Activated CD4-positive, alpha-beta memory T cell treated with anti-CD3 and anti-CD28 coated beads for 36 hours (primary cell): ENCODE measurements at regions not wholly inside any gene's neighbourhood (a gene's known extent, or its start where the extent isn't known, plus 50 kb on each side); places are given as distances from the start of the nearest gene placed in this dataset.

Experiments used
- CTCF ChIA-PET: fragments of 350-600 bp; sonication (Branson Sonifier 250); formaldehyde crosslinking; loops from one replicate; lab custom pipeline; 2021; ENCODE audit warnings: antibody characterized with exemption, inconsistent platforms; lab: Charles Lee
- POLR2A ChIA-PET: fragments of 350-600 bp; sonication (Branson Sonifier 250); formaldehyde crosslinking; loops from one replicate; lab custom pipeline; 2021; ENCODE audit warnings: antibody characterized with exemption; lab: Charles Lee
- DNase-seq: peaks from one replicate; pipeline ENCODE4 v3.0.0-alpha.2; 2020
- H3K27ac Mint-ChIP-seq: one replicate; pipeline ENCODE4 v1.8.0; 2021; ENCODE audit warnings: mixed read lengths
- H3K27me3 Mint-ChIP-seq: one replicate; pipeline ENCODE4 v1.8.0; 2021; ENCODE audit warnings: mixed read lengths
- H3K36me3 Mint-ChIP-seq: one replicate; pipeline ENCODE4 v1.8.0; 2021; ENCODE audit warnings: mixed read lengths
- H3K4me1 Mint-ChIP-seq: one replicate; pipeline ENCODE4 v1.8.0; 2021; ENCODE audit warnings: low read depth, mixed read lengths
- H3K4me3 Mint-ChIP-seq: one replicate; pipeline ENCODE4 v1.8.0; 2021; ENCODE audit warnings: mild to moderate bottlenecking, mixed read lengths
- H3K9me3 Mint-ChIP-seq: one replicate; pipeline ENCODE4 v1.8.0; 2021; ENCODE audit warnings: mixed read lengths
- intact Hi-C: fragments of 100-400 bp; cut with micrococcal nuclease; formaldehyde crosslinking; loops from one replicate; pipeline ENCODE4 v1.15.1; 2023

DNA sequence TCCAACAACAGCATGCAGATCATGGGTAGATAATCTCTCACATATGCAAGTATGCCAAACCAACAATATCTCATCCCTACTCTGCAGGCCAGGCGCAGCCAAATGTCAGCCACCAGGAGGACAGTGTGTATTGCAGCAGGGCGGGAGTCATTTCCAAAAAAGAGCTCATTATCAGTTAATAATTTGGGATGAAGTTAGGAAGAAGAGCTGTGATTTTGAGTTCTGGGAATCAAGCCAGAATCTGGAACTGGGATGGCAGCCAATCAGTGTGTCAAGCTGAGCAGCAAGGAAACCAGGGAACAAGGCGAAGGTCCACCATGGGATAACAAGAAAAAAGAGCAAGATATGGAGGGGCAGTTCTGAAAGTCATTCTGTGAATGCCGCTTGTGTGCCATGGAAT is 88.2 kb upstream of the CAMK2D start:
- Mint-ChIP-seq H3K27ac (no peak overlapping the region), H3K27me3 (no peaks in the 10 kb centered on the region), H3K36me3 (no peaks in the 10 kb centered on the region), H3K9me3 (no peaks in the 10 kb centered on the region), H3K4me3 (no peak overlapping the region), H3K4me1 (no peaks in the 10 kb centered on the region)
- ChIA-PET POLR2A (no interaction called here), CTCF (no interaction called here)
- DNase-seq, result no peak
- intact Hi-C loops, result no loop called here

DNA sequence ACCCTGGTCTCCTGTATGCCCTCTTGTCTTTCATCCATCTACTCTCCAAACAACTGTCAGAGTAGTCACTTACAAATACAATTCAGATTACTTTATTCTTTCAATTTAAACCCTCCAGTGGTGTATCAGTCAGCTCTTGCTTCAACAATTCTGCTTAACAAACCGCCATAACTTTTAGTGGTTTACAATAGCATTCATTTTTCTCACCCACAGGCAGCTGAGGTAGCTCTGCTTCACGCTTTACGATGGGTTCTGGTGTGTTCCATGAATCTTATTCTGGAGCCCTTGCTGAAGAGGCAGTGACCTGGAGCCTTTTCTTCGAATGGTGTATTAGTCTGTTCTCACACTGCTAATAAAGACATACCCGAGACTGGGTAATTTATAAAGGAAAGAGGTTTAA is 86.2 kb upstream of the CAMK2D start:
- DNase-seq, result no peak
- ChIA-PET CTCF (no interaction called here), POLR2A (no interaction called here)
- Mint-ChIP-seq H3K36me3 (no peaks in the 10 kb centered on the region), H3K4me3 (no peak overlapping the region), H3K4me1 (no peaks in the 10 kb centered on the region), H3K27ac (no peak overlapping the region), H3K9me3 (no peaks in the 10 kb centered on the region), H3K27me3 (no peaks in the 10 kb centered on the region)
- intact Hi-C loops, result no loop called here

DNA sequence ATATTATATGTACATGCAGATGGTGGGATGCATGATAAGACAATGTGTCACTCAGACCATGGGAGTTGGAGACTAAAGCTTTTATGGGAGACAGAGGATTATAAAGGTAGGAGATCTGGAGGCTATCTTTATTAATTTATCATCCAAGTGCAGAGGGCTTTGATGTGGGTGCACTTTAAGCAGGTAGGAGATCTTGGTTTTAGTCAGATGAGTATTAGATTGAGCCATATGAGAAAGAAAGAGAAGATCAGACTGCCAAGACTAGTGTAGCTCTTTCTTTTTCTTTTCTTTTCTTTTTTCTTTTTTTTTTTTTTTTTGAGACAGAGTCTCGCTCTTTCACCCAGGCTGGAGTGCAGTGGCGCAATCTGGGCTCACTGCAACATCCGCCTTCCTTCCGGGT is 84.9 kb upstream of the CAMK2D start:
- Mint-ChIP-seq H3K4me1 (no peaks in the 10 kb centered on the region), H3K4me3 (no peak overlapping the region), H3K27me3 (no peaks in the 10 kb centered on the region), H3K27ac (no peak overlapping the region), H3K9me3 (no peaks in the 10 kb centered on the region), H3K36me3 (no peaks in the 10 kb centered on the region)
- ChIA-PET CTCF (no interaction called here), POLR2A (no interaction called here)
- DNase-seq, result no peak
- intact Hi-C loops, result no loop called here

DNA sequence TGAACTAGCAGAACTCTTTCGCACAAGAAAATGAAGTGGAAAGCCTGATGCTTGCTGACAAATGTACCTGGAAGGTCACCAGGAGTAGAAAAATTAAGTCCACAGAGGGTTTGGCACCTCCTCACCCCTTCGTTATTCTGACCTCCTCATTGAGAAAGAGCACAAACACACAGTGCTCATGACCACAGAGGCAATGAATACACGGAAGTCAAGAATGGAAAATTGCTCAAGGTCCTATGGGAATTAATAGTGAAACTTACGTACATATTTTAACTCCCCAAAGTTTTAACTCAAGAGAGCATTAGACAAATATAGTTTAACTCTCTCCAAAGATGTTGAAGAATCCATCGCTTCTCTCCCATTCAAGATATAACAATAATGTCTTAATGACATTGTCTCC is 83.6 kb upstream of the CAMK2D start:
- intact Hi-C loops, result no loop called here
- CTCF ChIA-PET, result no interaction called here
- POLR2A ChIA-PET, result no interaction called here
- Mint-ChIP-seq H3K36me3 (no peaks in the 10 kb centered on the region), H3K27me3 (no peaks in the 10 kb centered on the region), H3K27ac (no peak overlapping the region), H3K4me3 (no peak overlapping the region), H3K9me3 (no peaks in the 10 kb centered on the region), H3K4me1 (no peaks in the 10 kb centered on the region)
- DNase-seq, result no peak

DNA sequence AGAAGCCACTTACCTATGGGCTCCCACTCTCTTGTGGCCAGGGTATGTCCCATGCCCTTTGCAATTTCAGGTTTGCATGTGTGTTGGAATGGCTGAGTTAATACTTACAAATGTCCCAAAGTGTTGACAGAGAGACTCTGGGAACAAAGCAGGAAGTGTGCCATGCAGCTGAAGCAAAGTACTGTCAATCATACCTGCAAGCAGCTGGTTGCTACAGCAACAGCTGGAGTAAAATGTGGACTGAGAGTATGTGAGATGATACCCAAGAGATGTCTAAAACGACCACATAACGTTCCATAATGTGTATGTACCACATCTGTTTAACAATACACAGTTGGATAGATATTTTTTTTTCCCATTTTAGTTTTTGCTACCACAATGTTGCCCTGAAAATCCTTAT is 82.8 kb upstream of the CAMK2D start:
- CTCF ChIA-PET, result no interaction called here
- Mint-ChIP-seq H3K27ac (no peak overlapping the region), H3K9me3 (no peaks in the 10 kb centered on the region), H3K4me1 (no peaks in the 10 kb centered on the region), H3K4me3 (no peak overlapping the region), H3K36me3 (no peaks in the 10 kb centered on the region), H3K27me3 (no peaks in the 10 kb centered on the region)
- DNase-seq, result no peak
- intact Hi-C loops, result no loop called here
- POLR2A ChIA-PET, result no interaction called here

DNA sequence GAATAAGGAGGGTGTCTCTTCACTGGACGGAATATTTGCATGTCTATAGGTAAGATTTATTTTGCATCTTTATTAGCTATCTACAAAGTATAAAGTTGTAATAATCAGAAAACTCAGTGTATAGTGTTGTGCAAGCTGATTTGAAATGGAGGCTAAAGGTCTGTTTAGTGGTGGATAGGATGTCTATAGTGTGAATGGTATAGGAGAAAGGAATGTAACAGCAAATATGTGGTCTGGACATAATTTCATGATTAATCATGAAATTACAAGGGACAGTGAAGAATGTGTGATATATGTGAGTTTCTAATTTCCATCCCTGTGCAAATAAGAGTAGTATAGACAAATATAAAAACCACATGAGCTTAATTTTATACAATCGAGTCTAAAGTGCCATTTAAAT is 79.3 kb upstream of the CAMK2D start:
- no peaks in the 10 kb centered on the region for H3K9me3 Mint-ChIP-seq
- ChIA-PET POLR2A (no interaction called here), CTCF (no interaction called here)
- no peak for DNase-seq
- H3K4me3 Mint-ChIP-seq, result no peak overlapping the region
- no peaks in the 10 kb centered on the region for H3K27me3 Mint-ChIP-seq
- H3K4me1 Mint-ChIP-seq, result peaks cover 5% of the 10 kb centered on the region
- H3K36me3 Mint-ChIP-seq, result no peaks in the 10 kb centered on the region
- H3K27ac Mint-ChIP-seq, result no peak overlapping the region
- intact Hi-C loops, result no loop called here

DNA sequence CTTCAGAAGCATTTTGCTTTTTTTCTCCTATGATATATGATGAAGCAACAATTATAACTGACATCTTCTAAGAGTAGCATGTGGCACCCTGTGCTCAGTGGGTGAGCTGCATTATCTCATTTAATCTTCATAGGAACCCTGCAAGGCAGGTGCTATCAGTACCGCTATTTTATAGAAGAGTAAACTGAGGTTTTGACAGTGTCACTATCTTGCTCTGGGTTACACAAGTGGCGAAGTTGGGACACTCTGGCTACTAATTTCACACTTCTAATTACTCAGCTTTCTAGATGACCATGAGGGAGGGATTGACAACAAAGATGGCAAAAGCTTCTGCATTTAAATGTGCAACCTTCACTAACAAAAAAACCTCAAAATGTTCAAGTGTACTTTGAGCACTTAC is 76.9 kb upstream of the CAMK2D start:
- Mint-ChIP-seq H3K4me1 (peaks cover 5% of the 10 kb centered on the region), H3K27ac (no peak overlapping the region), H3K36me3 (no peaks in the 10 kb centered on the region), H3K9me3 (no peaks in the 10 kb centered on the region), H3K27me3 (no peaks in the 10 kb centered on the region), H3K4me3 (no peak overlapping the region)
- POLR2A ChIA-PET, result no interaction called here
- DNase-seq, result no peak
- CTCF ChIA-PET, result no interaction called here
- intact Hi-C loops, result no loop called here

DNA sequence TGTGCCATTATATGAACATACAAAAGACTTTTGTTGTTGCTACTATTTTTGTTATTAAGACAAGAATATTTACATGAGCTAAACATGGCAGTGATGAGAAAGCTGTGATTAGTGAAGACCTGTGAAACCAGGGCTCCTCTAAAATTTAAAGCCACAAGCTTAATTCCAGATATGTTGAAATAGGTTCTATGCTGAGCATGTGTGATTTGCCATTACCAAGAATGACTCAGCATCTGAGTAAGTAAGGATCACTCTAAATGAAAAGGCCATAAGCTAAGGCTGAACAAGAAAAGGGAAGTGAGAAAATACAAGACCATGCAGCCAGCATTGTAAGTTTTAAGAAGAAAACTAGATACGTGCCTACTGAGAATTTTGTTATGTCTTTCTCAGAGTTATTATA is 75.9 kb upstream of the CAMK2D start:
- H3K4me1 Mint-ChIP-seq, result peaks cover 5% of the 10 kb centered on the region
- POLR2A ChIA-PET, result no interaction called here

DNA sequence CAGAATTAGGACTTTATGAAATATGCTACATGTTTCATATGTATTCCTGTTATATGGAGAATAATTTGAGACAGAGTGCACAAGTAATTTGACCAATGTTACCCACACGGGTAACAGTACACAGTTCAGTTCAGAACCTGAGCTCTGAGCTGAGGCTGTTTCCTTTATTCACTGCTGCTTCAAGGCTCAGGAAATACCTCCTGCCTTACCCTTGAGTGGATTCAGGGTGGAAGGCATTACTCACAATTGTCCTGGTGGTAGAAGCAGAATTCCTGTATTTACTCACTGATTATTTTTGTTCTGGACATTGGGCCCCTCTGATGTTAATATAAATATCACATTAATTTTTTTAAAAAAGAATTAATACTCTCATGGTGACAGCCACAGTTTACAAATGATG is 73.5 kb upstream of the CAMK2D start:
- no peak overlapping the region for H3K27ac Mint-ChIP-seq
- CTCF ChIA-PET, result no interaction called here
- POLR2A ChIA-PET, result no interaction called here
- H3K27me3 Mint-ChIP-seq, result no peaks in the 10 kb centered on the region
- DNase-seq, result no peak
- H3K4me3 Mint-ChIP-seq, result no peak overlapping the region
- peaks cover 5% of the 10 kb centered on the region for H3K4me1 Mint-ChIP-seq
- H3K36me3 Mint-ChIP-seq, result no peaks in the 10 kb centered on the region
- H3K9me3 Mint-ChIP-seq, result no peaks in the 10 kb centered on the region
- intact Hi-C loops, result no loop called here

More for the DNA sequence above, 75.9 kb upstream of the CAMK2D start:
- intact Hi-C loops, result no loop called here
- DNase-seq, result no peak
- Mint-ChIP-seq H3K27me3 (no peaks in the 10 kb centered on the region), H3K36me3 (no peaks in the 10 kb centered on the region), H3K4me3 (no peak overlapping the region), H3K27ac (no peak overlapping the region), H3K9me3 (no peaks in the 10 kb centered on the region)
- CTCF ChIA-PET, result interaction anchor here (1.0 to 1.8 kb wide), 3 partner anchors 234 to 442 kb away, joined by 3 to 4 read pairs (median 3); no protein-coding TSS in a partner anchor

DNA sequence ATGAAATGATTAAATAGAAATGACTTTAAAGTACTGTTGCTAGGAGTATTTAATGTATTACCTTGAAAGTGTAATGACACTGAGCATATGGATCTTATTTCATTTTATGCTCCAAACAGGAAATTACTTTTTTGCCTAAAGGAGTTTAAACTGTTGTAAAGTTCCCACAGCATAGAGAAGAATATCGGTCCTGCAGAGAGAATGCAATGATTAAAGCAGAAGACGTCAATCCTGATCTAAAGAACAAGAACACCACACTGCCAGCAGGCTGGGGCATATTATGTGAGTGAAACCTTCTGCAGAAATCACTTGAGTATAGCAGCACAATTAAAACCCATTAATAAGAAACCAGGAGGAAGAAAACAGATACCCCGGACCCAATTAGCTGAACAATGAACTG is 72.8 kb upstream of the CAMK2D start:
- POLR2A ChIA-PET, result no interaction called here
- Mint-ChIP-seq H3K9me3 (no peaks in the 10 kb centered on the region), H3K27me3 (no peaks in the 10 kb centered on the region), H3K27ac (no peak overlapping the region), H3K36me3 (no peaks in the 10 kb centered on the region), H3K4me3 (no peak overlapping the region), H3K4me1 (peaks cover 5% of the 10 kb centered on the region)
- no peak for DNase-seq
- intact Hi-C loops, result no loop called here
- CTCF ChIA-PET, result no interaction called here

DNA sequence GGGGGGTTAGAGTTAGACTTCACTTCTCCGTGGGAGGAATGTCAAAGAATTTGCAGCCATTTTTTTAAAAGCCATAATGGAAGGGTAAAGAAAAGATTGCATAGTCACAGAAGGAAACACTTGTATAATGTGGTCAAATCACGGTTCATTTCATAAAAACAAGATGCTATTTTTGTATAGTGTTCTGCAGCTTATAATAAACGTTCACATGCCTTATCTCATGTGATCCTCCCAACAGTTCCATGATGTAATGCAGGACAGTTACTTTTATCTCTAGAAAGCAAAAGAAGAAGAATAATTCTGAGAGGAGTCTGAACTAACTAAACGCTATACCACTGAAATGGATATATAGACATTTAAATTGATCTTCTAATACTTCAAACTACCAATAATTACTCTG is 71.3 kb upstream of the CAMK2D start:
- intact Hi-C loops, result no loop called here
- no peaks in the 10 kb centered on the region for H3K9me3 Mint-ChIP-seq
- DNase-seq, result no peak
- POLR2A ChIA-PET, result no interaction called here
- CTCF ChIA-PET, result no interaction called here
- H3K4me3 Mint-ChIP-seq, result no peak overlapping the region
- H3K27ac Mint-ChIP-seq, result no peak overlapping the region
- no peaks in the 10 kb centered on the region for H3K36me3 Mint-ChIP-seq
- peaks cover 5% of the 10 kb centered on the region for H3K4me1 Mint-ChIP-seq
- H3K27me3 Mint-ChIP-seq, result no peaks in the 10 kb centered on the region

DNA sequence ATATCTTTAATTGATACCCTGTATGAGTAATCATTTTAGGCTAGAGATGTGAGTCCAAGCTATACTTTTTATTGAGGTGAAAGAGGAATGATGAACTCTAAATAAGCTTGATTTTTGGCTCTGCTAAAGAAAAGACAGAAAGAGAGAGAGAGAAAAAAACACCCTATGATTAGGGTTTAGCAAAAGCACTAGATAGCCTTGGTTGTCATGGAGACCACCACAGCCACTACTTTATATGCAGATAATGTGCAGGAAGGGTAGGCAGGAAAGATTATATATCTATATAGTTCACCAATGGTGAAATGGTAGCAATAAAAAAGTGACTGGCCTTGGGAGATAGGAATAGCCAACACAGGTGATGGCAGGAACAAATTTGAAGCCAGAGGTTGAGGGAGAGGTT is 69.9 kb upstream of the CAMK2D start:
- Mint-ChIP-seq H3K9me3 (no peaks in the 10 kb centered on the region), H3K27me3 (no peaks in the 10 kb centered on the region), H3K4me1 (no peaks in the 10 kb centered on the region), H3K36me3 (no peaks in the 10 kb centered on the region), H3K27ac (no peak overlapping the region), H3K4me3 (no peak overlapping the region)
- CTCF ChIA-PET, result no interaction called here
- POLR2A ChIA-PET, result no interaction called here
- intact Hi-C loops, result no loop called here
- no peak for DNase-seq

DNA sequence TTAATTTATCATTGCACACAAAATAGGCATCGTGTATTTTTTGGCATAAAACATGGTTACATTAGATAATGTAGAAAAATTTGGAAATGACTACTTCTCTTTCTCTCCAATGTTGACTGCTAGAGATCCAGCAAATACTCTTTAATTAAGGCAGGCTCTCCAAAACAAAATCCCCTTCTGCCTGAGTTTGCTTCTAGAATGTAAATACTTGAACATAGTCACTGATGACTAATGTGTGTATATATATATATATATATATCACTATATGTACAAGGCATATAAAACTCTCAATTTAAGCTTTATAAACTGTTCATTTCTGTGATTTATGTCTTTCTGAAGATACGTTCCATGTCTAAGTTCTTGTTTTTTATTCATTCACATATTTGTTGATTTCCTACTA is 67.2 kb upstream of the CAMK2D start:
- Mint-ChIP-seq H3K27ac (no peak overlapping the region), H3K27me3 (no peaks in the 10 kb centered on the region), H3K9me3 (no peaks in the 10 kb centered on the region), H3K4me1 (peaks cover 26% of the 10 kb centered on the region), H3K4me3 (no peak overlapping the region), H3K36me3 (no peaks in the 10 kb centered on the region)
- no peak for DNase-seq
- intact Hi-C loops, result no loop called here
- ChIA-PET CTCF (no interaction called here), POLR2A (no interaction called here)

DNA sequence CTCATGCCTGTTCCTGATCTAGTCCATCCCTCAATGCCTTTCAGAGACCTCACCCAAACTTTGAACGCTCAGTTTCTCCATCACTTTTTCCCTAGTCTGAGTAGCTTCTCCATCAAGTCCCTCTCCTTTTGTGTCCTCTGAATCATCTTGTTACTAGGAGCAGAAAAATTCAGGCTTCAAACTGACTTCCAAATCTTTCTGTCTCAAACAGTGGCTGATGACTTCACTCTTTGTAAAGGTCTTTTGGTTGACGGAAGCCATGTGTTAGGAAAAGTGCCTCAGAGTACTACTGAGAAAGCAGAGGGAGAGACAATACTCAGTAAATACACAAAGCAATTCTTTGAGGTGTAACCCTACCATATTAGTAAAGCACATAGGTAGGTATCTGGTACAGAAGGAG is 65.7 kb upstream of the CAMK2D start:
- POLR2A ChIA-PET, result interaction anchor here (0.7 kb wide), 1 partner anchor 280 kb away, joined by 3 read pairs; no protein-coding TSS in a partner anchor
- Mint-ChIP-seq H3K4me1 (peaks cover 37% of the 10 kb centered on the region), H3K4me3 (no peak overlapping the region), H3K27me3 (no peaks in the 10 kb centered on the region), H3K9me3 (no peaks in the 10 kb centered on the region), H3K36me3 (no peaks in the 10 kb centered on the region), H3K27ac (no peak overlapping the region)
- CTCF ChIA-PET, result no interaction called here
- no peak for DNase-seq
- intact Hi-C loops, result no loop called here
